ENCODE measurements at regions not wholly inside any gene's neighbourhood (a gene's known extent, or its start where the extent isn't known, plus 50 kb on each side); places are given as distances from the start of the nearest gene placed in this dataset.

DNA sequence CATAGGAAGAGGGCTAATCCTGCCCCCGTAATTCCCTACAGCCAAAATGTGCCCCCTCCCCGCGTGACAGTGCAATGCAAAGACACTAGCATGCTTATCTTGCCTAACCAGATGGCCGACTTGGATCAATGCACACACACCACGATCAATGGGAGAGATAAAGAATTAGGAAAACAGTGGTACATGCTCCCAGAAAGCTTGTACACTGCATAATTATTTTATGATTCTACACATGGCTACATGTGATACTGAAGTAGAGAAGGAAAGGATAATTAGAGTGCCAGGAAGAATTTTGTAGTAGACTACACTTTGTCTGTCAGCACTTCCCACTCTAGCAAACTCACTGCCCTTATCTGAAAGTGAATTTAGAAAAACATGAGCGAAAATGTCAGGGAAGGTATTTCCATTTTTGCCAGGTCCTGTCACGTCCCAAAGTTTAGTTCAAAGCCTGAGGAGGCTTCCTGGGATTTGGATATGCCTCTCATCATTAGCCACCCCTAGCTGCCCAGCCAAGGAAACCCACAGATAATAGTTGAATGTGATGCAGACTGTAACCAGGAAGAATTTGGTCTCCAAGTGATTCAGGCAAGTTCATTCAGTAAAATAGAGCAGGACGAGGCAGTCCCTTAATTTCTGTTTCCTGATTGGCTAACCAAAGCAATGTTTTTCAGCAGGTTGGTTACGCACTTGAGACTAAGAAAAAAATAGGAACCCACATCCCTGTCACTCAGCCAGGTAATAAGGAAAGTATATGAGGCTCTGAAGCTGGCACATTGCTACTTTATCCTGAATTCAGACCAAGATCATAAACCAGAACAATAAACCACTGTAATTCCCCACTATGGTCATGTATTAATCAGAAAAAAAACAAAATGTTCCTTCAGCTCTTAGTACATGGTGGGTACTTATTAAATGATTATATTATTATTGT, 199.6 kb upstream of the OTX2 start (continued):
- TF ChIP-seq, protein P1, sequence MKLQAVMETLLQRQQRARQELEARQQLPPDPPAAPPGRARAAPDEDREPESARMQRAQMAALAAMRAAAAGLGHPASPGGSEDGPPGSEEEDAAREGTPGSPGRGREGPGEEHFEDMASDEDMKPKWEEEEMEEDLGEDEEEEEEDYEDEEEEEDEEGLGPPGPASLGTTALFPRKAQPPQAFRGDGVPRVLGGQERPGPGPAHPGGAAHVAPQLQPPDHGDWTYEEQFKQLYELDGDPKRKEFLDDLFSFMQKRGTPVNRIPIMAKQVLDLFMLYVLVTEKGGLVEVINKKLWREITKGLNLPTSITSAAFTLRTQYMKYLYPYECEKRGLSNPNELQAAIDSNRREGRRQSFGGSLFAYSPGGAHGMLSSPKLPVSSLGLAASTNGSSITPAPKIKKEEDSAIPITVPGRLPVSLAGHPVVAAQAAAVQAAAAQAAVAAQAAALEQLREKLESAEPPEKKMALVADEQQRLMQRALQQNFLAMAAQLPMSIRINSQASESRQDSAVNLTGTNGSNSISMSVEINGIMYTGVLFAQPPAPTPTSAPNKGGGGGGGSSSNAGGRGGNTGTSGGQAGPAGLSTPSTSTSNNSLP (IDR thresholded peaks at IDR 0.05; ENCODE audit: borderline replicate concordance, low read depth, low read length), result peak; percentile 68; the same call in 1 of the 2 replicates
- TF ChIP-seq, protein P2, sequence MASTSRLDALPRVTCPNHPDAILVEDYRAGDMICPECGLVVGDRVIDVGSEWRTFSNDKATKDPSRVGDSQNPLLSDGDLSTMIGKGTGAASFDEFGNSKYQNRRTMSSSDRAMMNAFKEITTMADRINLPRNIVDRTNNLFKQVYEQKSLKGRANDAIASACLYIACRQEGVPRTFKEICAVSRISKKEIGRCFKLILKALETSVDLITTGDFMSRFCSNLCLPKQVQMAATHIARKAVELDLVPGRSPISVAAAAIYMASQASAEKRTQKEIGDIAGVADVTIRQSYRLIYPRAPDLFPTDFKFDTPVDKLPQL (IDR thresholded peaks at IDR 0.05; ENCODE audit: extremely low read depth, insufficient read length), result peak; percentile 71
- peak; percentile 41; the same call in 1 of the 2 replicates for TF ChIP-seq C11orf30 (IDR thresholded peaks at IDR 0.05; ENCODE audit: low read depth)
- TF ChIP-seq MTA2 (IDR thresholded peaks at IDR 0.05; ENCODE audit: low read depth), result peak; percentile 93
- TF ChIP-seq NEUROD1 (IDR thresholded peaks at IDR 0.05; ENCODE audit: borderline replicate concordance, low read depth, low read length, partially characterized antibody), result peak; percentile 82
- TF ChIP-seq ZNF551 (CRISPR knock-in tag; IDR thresholded peaks at IDR 0.05), result no peak
- TF ChIP-seq MTA3 (IDR thresholded peaks at IDR 0.05; ENCODE audit: borderline replicate concordance), result peak; percentile 86
- peak; percentile 94 for TF ChIP-seq TAL1 (IDR thresholded peaks at IDR 0.05)
- TF ChIP-seq POLR2AphosphoS2 (IDR thresholded peaks at IDR 0.05; ENCODE audit: low read length), result no peak
- peak; percentile 90 for TF ChIP-seq NCOR1 (IDR thresholded peaks at IDR 0.05)
- TF ChIP-seq TBP (optimal IDR thresholded peaks at IDR 0.05; ENCODE audit: low read depth, low read length), result peak; percentile 82
- TF ChIP-seq MAFG (tag; conservative IDR thresholded peaks at IDR 0.05), result peak; percentile 44
- TF ChIP-seq MTA1 (IDR thresholded peaks at IDR 0.05; ENCODE audit: borderline replicate concordance), result peak; percentile 84
- peak; percentile 87 for TF ChIP-seq FOXM1 (IDR thresholded peaks at IDR 0.05; ENCODE audit: low read depth)
- no peak for TF ChIP-seq FOXM1 (CRISPR knock-in tag; IDR thresholded peaks at IDR 0.05; ENCODE audit: low read depth)
- peak; percentile 58 for TF ChIP-seq MAFF (IDR thresholded peaks at IDR 0.05; ENCODE audit: low read length)

Data from K562 (cell line).